ENCODE measurements at regions not wholly inside any gene's neighbourhood (a gene's known extent, or its start where the extent isn't known, plus 50 kb on each side); places are given as distances from the start of the nearest gene placed in this dataset.

DNA sequence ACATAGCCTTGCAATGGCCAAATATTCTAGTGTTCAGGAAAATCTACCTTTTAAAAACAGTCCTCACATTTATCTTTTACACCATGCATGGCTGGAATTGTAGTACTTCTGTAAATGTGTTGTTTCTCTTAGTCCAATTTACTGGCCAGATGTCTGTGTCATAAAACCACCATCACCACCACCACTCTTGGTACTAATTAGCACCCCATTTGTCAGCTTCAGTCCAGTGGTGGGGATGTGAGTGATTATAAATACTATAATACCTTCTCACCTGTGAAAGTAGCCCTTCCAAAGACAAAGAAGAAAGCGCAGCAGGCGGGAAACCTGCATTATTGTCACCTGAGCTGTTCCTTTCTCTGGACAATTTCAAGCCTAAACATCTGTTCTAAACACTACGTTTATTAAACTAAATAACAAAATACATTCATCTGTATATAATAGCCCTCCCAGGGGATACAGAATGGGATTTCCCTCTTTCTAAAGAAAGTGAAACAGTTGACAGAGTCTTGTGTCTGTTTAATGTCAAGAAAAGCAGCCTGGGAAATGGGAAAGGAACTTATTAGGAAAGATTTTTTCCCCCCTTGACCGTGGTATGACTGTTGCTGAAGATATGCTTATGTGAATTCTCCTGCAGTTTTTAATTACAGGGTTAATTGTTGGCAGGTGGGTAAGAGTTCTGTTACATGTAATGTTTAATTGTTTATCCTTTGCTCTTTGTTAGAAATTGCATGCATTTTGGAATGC lies 144.5 kb upstream of the NUDT12 start:
- TF ChIP-seq SIN3A (IDR thresholded peaks at IDR 0.05; ENCODE audit: borderline replicate concordance, insufficient read depth, low read length) (no peak), POLR2AphosphoS5 (IDR thresholded peaks at IDR 0.05; ENCODE audit: low read depth, low read length) (no peak), TAF1 (IDR thresholded peaks at IDR 0.05; ENCODE audit: borderline replicate concordance, insufficient read depth, low read length) (no peak)
- TF ChIP-seq, protein P1, sequence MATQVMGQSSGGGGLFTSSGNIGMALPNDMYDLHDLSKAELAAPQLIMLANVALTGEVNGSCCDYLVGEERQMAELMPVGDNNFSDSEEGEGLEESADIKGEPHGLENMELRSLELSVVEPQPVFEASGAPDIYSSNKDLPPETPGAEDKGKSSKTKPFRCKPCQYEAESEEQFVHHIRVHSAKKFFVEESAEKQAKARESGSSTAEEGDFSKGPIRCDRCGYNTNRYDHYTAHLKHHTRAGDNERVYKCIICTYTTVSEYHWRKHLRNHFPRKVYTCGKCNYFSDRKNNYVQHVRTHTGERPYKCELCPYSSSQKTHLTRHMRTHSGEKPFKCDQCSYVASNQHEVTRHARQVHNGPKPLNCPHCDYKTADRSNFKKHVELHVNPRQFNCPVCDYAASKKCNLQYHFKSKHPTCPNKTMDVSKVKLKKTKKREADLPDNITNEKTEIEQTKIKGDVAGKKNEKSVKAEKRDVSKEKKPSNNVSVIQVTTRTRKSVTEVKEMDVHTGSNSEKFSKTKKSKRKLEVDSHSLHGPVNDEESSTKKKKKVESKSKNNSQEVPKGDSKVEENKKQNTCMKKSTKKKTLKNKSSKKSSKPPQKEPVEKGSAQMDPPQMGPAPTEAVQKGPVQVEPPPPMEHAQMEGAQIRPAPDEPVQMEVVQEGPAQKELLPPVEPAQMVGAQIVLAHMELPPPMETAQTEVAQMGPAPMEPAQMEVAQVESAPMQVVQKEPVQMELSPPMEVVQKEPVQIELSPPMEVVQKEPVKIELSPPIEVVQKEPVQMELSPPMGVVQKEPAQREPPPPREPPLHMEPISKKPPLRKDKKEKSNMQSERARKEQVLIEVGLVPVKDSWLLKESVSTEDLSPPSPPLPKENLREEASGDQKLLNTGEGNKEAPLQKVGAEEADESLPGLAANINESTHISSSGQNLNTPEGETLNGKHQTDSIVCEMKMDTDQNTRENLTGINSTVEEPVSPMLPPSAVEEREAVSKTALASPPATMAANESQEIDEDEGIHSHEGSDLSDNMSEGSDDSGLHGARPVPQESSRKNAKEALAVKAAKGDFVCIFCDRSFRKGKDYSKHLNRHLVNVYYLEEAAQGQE (IDR thresholded peaks at IDR 0.05; ENCODE audit: insufficient read depth in 1 of 2, low read depth in 2 of 2, low read length in 2 of 2) = no peak

DNA sequence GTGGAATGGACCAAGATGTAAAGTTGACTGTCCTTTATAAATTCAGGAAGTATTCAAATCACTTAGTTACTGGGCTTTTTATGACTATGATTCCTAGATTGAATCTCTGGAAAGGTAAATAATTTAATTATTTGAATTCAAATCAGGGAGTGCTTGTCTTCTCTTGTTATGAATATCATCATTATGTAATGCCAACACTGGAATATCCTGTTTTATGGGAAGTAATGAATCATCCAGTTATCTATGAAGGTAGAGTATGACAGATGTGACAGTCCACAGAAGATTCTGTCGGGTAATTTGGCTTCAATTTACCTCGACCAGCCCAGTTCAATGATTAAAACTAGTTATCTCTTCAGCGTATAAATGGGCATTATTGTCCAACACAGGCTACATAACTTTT lies 141.0 kb upstream of the NUDT12 start:
- TF ChIP-seq, protein P1 (IDR thresholded peaks at IDR 0.05; ENCODE audit: insufficient read depth in 1 of 2, low read depth in 2 of 2, low read length in 2 of 2) = no peak
- TF ChIP-seq TAF1 (IDR thresholded peaks at IDR 0.05; ENCODE audit: borderline replicate concordance, insufficient read depth, low read length) (no peak), FOXP2 (optimal IDR thresholded peaks at IDR 0.05; ENCODE audit: borderline replicate concordance, extremely low read depth, extremely low read length, insufficient read depth) (no peak), POLR2AphosphoS5 (IDR thresholded peaks at IDR 0.05; ENCODE audit: low read depth, low read length) (no peak), SIN3A (IDR thresholded peaks at IDR 0.05; ENCODE audit: borderline replicate concordance, insufficient read depth, low read length) (no peak)

DNA sequence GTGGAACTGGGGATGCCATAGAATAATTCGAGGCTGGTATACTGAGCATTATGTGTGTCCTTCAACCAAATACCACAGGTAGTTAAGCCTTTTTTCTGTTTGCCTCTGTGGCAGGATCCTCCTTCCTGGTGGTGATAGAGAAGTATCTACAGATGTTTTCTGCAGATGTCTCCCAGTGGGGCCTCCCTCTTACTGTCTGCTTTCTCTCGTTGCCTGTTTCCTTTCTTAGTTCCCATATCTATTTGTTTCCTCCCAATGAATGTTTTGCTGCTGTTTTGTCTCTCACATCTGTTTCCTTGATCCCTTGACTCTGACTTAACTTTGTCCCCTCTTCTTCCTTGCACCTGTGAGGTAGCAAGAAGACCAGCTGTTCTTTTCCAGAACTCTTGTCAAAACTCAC lies 130.9 kb upstream of the NUDT12 start:
- TF ChIP-seq, protein P1 (IDR thresholded peaks at IDR 0.05; ENCODE audit: insufficient read depth in 1 of 2, low read depth in 2 of 2, low read length in 2 of 2) = no peak
- TF ChIP-seq POLR2AphosphoS5 (IDR thresholded peaks at IDR 0.05; ENCODE audit: low read depth, low read length) (no peak), FOXP2 (optimal IDR thresholded peaks at IDR 0.05; ENCODE audit: borderline replicate concordance, extremely low read depth, extremely low read length, insufficient read depth) (no peak), TAF1 (IDR thresholded peaks at IDR 0.05; ENCODE audit: borderline replicate concordance, insufficient read depth, low read length) (no peak), SIN3A (IDR thresholded peaks at IDR 0.05; ENCODE audit: borderline replicate concordance, insufficient read depth, low read length) (no peak)

DNA sequence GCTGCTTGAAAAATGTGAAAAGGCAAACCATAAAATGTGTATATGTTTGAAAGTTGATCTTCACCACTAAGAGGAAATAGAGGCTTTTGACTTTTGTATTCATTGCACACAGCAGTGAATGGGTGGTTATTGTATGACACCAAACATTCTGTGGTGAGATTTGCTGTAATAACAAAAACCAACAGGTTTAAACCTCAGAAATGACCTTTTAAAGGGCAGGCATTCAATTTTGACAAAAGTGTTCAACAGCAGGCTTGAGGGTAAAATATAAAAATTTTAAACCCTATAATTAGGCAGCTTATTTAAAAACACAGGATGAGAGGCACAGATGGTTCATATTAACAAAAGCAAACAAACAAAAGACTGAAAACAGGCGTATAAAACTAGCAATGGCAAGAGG lies 128.1 kb upstream of the NUDT12 start:
- TF ChIP-seq TAF1 (IDR thresholded peaks at IDR 0.05; ENCODE audit: borderline replicate concordance, insufficient read depth, low read length) (no peak), SIN3A (IDR thresholded peaks at IDR 0.05; ENCODE audit: borderline replicate concordance, insufficient read depth, low read length) (no peak), POLR2AphosphoS5 (IDR thresholded peaks at IDR 0.05; ENCODE audit: low read depth, low read length) (no peak), FOXP2 (optimal IDR thresholded peaks at IDR 0.05; ENCODE audit: borderline replicate concordance, extremely low read depth, extremely low read length, insufficient read depth) (no peak)
- TF ChIP-seq, protein P1 (IDR thresholded peaks at IDR 0.05; ENCODE audit: insufficient read depth in 1 of 2, low read depth in 2 of 2, low read length in 2 of 2) = no peak

All from PFSK-1 (cell line).